Brain microvascular endothelial cell (primary cell): ENCODE measurements at regions not wholly inside any gene's neighbourhood (a gene's known extent, or its start where the extent isn't known, plus 50 kb on each side); places are given as distances from the start of the nearest gene placed in this dataset.

ENCODE experiments used
- DNase-seq: peaks from one replicate; pipeline ENCODE4 v3.0.0-alpha.2; 2020
- H3K27ac ChIP-seq: fragments of 250-450 bp; sonication (Bioruptor Pico); 2 replicates; pipeline ENCODE4 v1.5.1; 2020; ENCODE audit warnings: mild to moderate bottlenecking, moderate library complexity
- H3K27me3 ChIP-seq: fragments of 250-450 bp; sonication (Bioruptor Pico); replicated peaks from 2 replicates; pipeline ENCODE4 v1.5.1; 2020; ENCODE audit warnings: mild to moderate bottlenecking
- H3K36me3 ChIP-seq: fragments of 250-450 bp; sonication (Bioruptor Pico); replicated peaks from 2 replicates; pipeline ENCODE4 v1.5.1; 2020; ENCODE audit warnings: mild to moderate bottlenecking
- H3K4me3 ChIP-seq: 2 replicates; pipeline ENCODE4 v1.5.1; 2011; ENCODE audit warnings: low read depth, mild to moderate bottlenecking, control low read depth, low read length, moderate library complexity
- CTCF ChIP-seq: IDR thresholded peaks from 2 replicates; pipeline ENCODE4 v1.5.1; 2011; ENCODE audit warnings: low read depth, mild to moderate bottlenecking, moderate library complexity, low read length, control low read depth, inconsistent platforms; ENCODE audit errors: missing control alignments
- in situ Hi-C: cut with HindIII; loops from 2 replicates; pipeline ENCODE4 v1.10.0; 2017; ENCODE audit warnings: low sequenced_read_pairs, low pct_ligation_motif_present

- in situ Hi-C loops: no loop called here
- H3K4me3 ChIP-seq: no peak overlapping the region
- no peaks in the 10 kb centered on the region for H3K27me3 ChIP-seq
- no peak overlapping the region for H3K27ac ChIP-seq
- no peak for DNase-seq
- H3K36me3 ChIP-seq: no peaks in the 10 kb centered on the region
- no peak for TF ChIP-seq CTCF
Measured at GRCh38 chr3:66785191-66785909, 212.8 kb upstream of the KBTBD8 start.

- DNase-seq: no peak
- in situ Hi-C loops: no loop called here
- Histone ChIP-seq H3K27ac (no peak overlapping the region), H3K27me3 (no peaks in the 10 kb centered on the region), H3K4me3 (no peak overlapping the region), H3K36me3 (no peaks in the 10 kb centered on the region)
- no peak for TF ChIP-seq CTCF
Measured at GRCh38 chr3:66789580-66790237, 208.4 kb upstream of the KBTBD8 start.

- Histone ChIP-seq H3K27ac (no peak overlapping the region), H3K4me3 (no peak overlapping the region), H3K27me3 (no peaks in the 10 kb centered on the region), H3K36me3 (no peaks in the 10 kb centered on the region)
- DNase-seq: no peak
- TF ChIP-seq CTCF: no peak
- in situ Hi-C loops: no loop called here
Measured at GRCh38 chr3:66792086-66792485, 206.0 kb upstream of the KBTBD8 start.

GRCh38 chr3:66795365-66795764, 202.7 kb upstream of the KBTBD8 start:
- peak; percentile 25 for DNase-seq
- no peak for TF ChIP-seq CTCF
- Histone ChIP-seq H3K27ac (no peak overlapping the region), H3K27me3 (no peaks in the 10 kb centered on the region), H3K36me3 (no peaks in the 10 kb centered on the region), H3K4me3 (no peak overlapping the region)
- in situ Hi-C loops: no loop called here

GRCh38 chr3:66796343-66796742, 201.8 kb upstream of the KBTBD8 start:
- no peak for DNase-seq
- no peaks in the 10 kb centered on the region for H3K36me3 ChIP-seq
- in situ Hi-C loops: no loop called here

More at GRCh38 chr3:66796343-66796742, 201.8 kb upstream of the KBTBD8 start:
- no peak for TF ChIP-seq CTCF
- Histone ChIP-seq H3K27ac (no peak overlapping the region), H3K27me3 (no peaks in the 10 kb centered on the region), H3K4me3 (no peak overlapping the region)
